HEK293 (cell line): ENCODE measurements at regions not wholly inside any gene's neighbourhood (a gene's known extent, or its start where the extent isn't known, plus 50 kb on each side); places are given as distances from the start of the nearest gene placed in this dataset.

ENCODE experiments used
- CTCF ChIA-PET: fragments of 350-600 bp; formaldehyde crosslinking; extraction: SDS; loops from one replicate; lab custom pipeline; 2021; ENCODE audit warnings: antibody characterized with exemption; lab: Yijun Ruan, JAX
- POLR2A ChIA-PET: fragments of 300-600 bp; formaldehyde crosslinking; extraction: SDS; loops from one replicate; lab custom pipeline; 2020; ENCODE audit warnings: antibody characterized with exemption, inconsistent platforms; lab: Yijun Ruan, JAX
- H3K27ac ChIP-seq: fragments of 200-500 bp; sonication (Bioruptor generic); 2 replicates; pipeline ENCODE4 v1.5.1; 2014; ENCODE audit warnings: low read depth, low read length, control low read depth, inconsistent platforms; ENCODE audit errors: extremely low read depth
- H3K36me3 ChIP-seq, 2 experiments: fragments of 200-500 bp in 1 of 2; sonication (Bioruptor generic) in 1 of 2; 1 replicate in 1 of 2; 2 replicates in 1 of 2; pipeline ENCODE4 v1.5.1; 2014 to 2017; ENCODE audit warnings: inconsistent platforms in 2 of 2, low read length in 2 of 2; ENCODE audit not compliant: control insufficient read depth in 2 of 2, insufficient read depth in 1 of 2
- H3K4me1 ChIP-seq: fragments of 200-500 bp; sonication (Bioruptor generic); 2 replicates; pipeline ENCODE4 v1.5.1; 2014; ENCODE audit warnings: mild to moderate bottlenecking, low read length, inconsistent platforms; ENCODE audit not compliant: control insufficient read depth, insufficient read depth
- H3K4me3 ChIP-seq: 2 replicates; pipeline ENCODE4 v1.5.1; 2011; ENCODE audit warnings: low read depth, mild to moderate bottlenecking, control low read depth, low read length, moderate library complexity
- H3K9me3 ChIP-seq: fragments of 200-500 bp; sonication (Bioruptor generic); 2 replicates; pipeline ENCODE4 v1.5.1; 2014; ENCODE audit warnings: low read depth, low read length, inconsistent platforms; ENCODE audit not compliant: control insufficient read depth, insufficient read depth
- GLIS2 ChIP-seq: fragments of 450-650 bp; formaldehyde crosslinking; IDR thresholded peaks from 2 replicates; pipeline ENCODE4 v1.5.1; 2016; ENCODE audit warnings: missing biosample characterization, missing genetic modification characterization
- KLF9 ChIP-seq: fragments of 450-650 bp; formaldehyde crosslinking; IDR thresholded peaks from 2 replicates; pipeline ENCODE4 v1.5.1; 2016; ENCODE audit warnings: missing biosample characterization, missing genetic modification characterization, low read depth
- TRIM28 ChIP-seq: IDR thresholded peaks from 2 replicates; pipeline ENCODE4 v1.6.1; 2011; ENCODE audit warnings: low read length, control low read depth, borderline replicate concordance
- ZFP69B ChIP-seq: fragments of 450-650 bp; formaldehyde crosslinking; IDR thresholded peaks from 2 replicates; pipeline ENCODE4 v1.5.1; 2016; ENCODE audit warnings: missing biosample characterization, missing genetic modification characterization
- ZNF37A ChIP-seq: fragments of 450-650 bp; IDR thresholded peaks from 2 replicates; pipeline ENCODE4 v1.5.1; 2018; ENCODE audit warnings: missing biosample characterization, missing genetic modification characterization
- ZNF394 ChIP-seq: fragments of 450-650 bp; formaldehyde crosslinking; IDR thresholded peaks from 2 replicates; pipeline ENCODE4 v1.5.1; 2016; ENCODE audit warnings: missing biosample characterization, missing genetic modification characterization, mild to moderate bottlenecking, moderate library complexity, borderline replicate concordance
- ZNF404 ChIP-seq: fragments of 450-650 bp; formaldehyde crosslinking; IDR thresholded peaks from 2 replicates; pipeline ENCODE4 v1.5.1; 2017; ENCODE audit warnings: missing biosample characterization, missing genetic modification characterization
- ZNF423 ChIP-seq: fragments of 450-650 bp; formaldehyde crosslinking; IDR thresholded peaks from 2 replicates; pipeline ENCODE4 v1.5.1; 2016; ENCODE audit warnings: missing biosample characterization, missing genetic modification characterization
- ZNF48 ChIP-seq: fragments of 450-650 bp; formaldehyde crosslinking; IDR thresholded peaks from 2 replicates; pipeline ENCODE4 v1.5.1; 2016; ENCODE audit warnings: missing biosample characterization, missing genetic modification characterization
- ZNF529 ChIP-seq: fragments of 450-650 bp; formaldehyde crosslinking; IDR thresholded peaks from 2 replicates; pipeline ENCODE4 v1.5.1; 2017; ENCODE audit warnings: missing genetic modification characterization, missing biosample characterization; ENCODE audit not compliant: insufficient replicate concordance
- ZNF555 ChIP-seq: fragments of 450-650 bp; formaldehyde crosslinking; conservative IDR thresholded peaks from 2 replicates; pipeline ENCODE4 v1.5.1; 2017; ENCODE audit warnings: missing biosample characterization, mild to moderate bottlenecking, missing genetic modification characterization, inconsistent platforms
- ZNF596 ChIP-seq: fragments of 450-650 bp; IDR thresholded peaks from 2 replicates; pipeline ENCODE4 v1.5.0; 2018; ENCODE audit warnings: missing biosample characterization, mild to moderate bottlenecking, missing genetic modification characterization, moderate library complexity
- ZNF624 ChIP-seq: fragments of 450-650 bp; formaldehyde crosslinking; IDR thresholded peaks from 2 replicates; pipeline ENCODE4 v1.5.1; 2017; ENCODE audit warnings: missing biosample characterization, missing genetic modification characterization
- ZNF692 ChIP-seq: fragments of 450-650 bp; formaldehyde crosslinking; IDR thresholded peaks from 2 replicates; pipeline ENCODE4 v1.5.1; 2016; ENCODE audit warnings: missing biosample characterization, missing genetic modification characterization
- ZNF777 ChIP-seq: fragments of 450-650 bp; formaldehyde crosslinking; IDR thresholded peaks from 2 replicates; pipeline ENCODE4 v1.5.1; 2017; ENCODE audit warnings: missing biosample characterization, missing genetic modification characterization, borderline replicate concordance
- ZSCAN16 ChIP-seq: fragments of 450-650 bp; formaldehyde crosslinking; IDR thresholded peaks from 2 replicates; pipeline ENCODE4 v1.5.1; 2016; ENCODE audit warnings: missing biosample characterization, missing genetic modification characterization
- TF ChIP-seq, protein P1 (sequence below): fragments of 450-650 bp; formaldehyde crosslinking; conservative IDR thresholded peaks from 2 replicates; pipeline ENCODE4 v1.5.1; 2016; ENCODE audit warnings: low read depth, missing biosample characterization, missing genetic modification characterization
- TF ChIP-seq, protein P2 (sequence below): fragments of 450-650 bp; formaldehyde crosslinking; IDR thresholded peaks from 2 replicates; pipeline ENCODE4 v1.5.1; 2017; ENCODE audit warnings: missing biosample characterization, missing genetic modification characterization
- TF ChIP-seq, protein P3 (sequence below): fragments of 450-650 bp; formaldehyde crosslinking; IDR thresholded peaks from 2 replicates; pipeline ENCODE4 v1.5.0; 2017; ENCODE audit warnings: missing biosample characterization, missing genetic modification characterization, borderline replicate concordance
- TF ChIP-seq, protein P4 (sequence below): fragments of 450-650 bp; formaldehyde crosslinking; IDR thresholded peaks from 2 replicates; pipeline ENCODE4 v1.5.1; 2016; ENCODE audit warnings: missing biosample characterization, missing genetic modification characterization, borderline replicate concordance

- no peak overlapping the region for H3K4me3 ChIP-seq
- ChIA-PET POLR2A (no interaction called here), CTCF (no interaction called here)
- H3K9me3 ChIP-seq: no peaks in the 10 kb centered on the region
- no peaks in the 10 kb centered on the region for H3K4me1 ChIP-seq
- H3K36me3 ChIP-seq: no peaks in the 10 kb centered on the region
- TF ChIP-seq ZNF37A (tag by site-specific recombination) (no peak), ZNF48 (tag by site-specific recombination) (no peak), ZNF777 (tag by site-specific recombination) (no peak), ZNF555 (tag by site-specific recombination) (no peak), ZNF624 (tag by site-specific recombination) (no peak), ZFP69B (no peak), ZNF596 (no peak), ZSCAN16 (tag by site-specific recombination) (no peak), ZNF394 (tag by site-specific recombination) (no peak), ZNF692 (tag by site-specific recombination) (no peak), ZNF529 (tag by site-specific recombination) (no peak), TRIM28 (no peak), ZNF404 (tag by site-specific recombination) (no peak), KLF9 (tag by site-specific recombination) (no peak), GLIS2 (tag by site-specific recombination) (no peak), ZNF423 (tag by site-specific recombination) (no peak)
- TF ChIP-seq, protein P1, sequence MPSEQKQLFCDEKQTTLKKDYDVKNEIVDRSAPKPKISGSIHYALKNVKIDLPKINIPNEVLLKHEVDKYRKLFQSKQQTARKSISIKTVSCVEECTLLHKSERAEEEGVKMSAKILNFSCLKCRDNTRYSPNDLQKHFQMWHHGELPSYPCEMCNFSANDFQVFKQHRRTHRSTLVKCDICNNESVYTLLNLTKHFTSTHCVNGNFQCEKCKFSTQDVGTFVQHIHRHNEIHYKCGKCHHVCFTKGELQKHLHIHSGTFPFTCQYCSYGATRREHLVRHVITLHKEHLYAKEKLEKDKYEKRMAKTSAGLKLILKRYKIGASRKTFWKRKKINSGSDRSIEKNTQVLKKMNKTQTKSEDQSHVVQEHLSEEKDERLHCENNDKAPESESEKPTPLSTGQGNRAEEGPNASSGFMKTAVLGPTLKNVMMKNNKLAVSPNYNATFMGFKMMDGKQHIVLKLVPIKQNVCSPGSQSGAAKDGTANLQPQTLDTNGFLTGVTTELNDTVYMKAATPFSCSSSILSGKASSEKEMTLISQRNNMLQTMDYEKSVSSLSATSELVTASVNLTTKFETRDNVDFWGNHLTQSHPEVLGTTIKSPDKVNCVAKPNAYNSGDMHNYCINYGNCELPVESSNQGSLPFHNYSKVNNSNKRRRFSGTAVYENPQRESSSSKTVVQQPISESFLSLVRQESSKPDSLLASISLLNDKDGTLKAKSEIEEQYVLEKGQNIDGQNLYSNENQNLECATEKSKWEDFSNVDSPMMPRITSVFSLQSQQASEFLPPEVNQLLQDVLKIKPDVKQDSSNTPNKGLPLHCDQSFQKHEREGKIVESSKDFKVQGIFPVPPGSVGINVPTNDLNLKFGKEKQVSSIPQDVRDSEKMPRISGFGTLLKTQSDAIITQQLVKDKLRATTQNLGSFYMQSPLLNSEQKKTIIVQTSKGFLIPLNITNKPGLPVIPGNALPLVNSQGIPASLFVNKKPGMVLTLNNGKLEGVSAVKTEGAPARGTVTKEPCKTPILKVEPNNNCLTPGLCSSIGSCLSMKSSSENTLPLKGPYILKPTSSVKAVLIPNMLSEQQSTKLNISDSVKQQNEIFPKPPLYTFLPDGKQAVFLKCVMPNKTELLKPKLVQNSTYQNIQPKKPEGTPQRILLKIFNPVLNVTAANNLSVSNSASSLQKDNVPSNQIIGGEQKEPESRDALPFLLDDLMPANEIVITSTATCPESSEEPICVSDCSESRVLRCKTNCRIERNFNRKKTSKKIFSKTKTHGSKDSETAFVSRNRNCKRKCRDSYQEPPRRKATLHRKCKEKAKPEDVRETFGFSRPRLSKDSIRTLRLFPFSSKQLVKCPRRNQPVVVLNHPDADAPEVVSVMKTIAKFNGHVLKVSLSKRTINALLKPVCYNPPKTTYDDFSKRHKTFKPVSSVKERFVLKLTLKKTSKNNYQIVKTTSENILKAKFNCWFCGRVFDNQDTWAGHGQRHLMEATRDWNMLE (tag by site-specific recombination): no peak
- TF ChIP-seq, protein P2, sequence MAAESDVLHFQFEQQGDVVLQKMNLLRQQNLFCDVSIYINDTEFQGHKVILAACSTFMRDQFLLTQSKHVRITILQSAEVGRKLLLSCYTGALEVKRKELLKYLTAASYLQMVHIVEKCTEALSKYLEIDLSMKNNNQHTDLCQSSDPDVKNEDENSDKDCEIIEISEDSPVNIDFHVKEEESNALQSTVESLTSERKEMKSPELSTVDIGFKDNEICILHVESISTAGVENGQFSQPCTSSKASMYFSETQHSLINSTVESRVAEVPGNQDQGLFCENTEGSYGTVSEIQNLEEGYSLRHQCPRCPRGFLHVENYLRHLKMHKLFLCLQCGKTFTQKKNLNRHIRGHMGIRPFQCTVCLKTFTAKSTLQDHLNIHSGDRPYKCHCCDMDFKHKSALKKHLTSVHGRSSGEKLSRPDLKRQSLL: no peak
- TF ChIP-seq, protein P3, sequence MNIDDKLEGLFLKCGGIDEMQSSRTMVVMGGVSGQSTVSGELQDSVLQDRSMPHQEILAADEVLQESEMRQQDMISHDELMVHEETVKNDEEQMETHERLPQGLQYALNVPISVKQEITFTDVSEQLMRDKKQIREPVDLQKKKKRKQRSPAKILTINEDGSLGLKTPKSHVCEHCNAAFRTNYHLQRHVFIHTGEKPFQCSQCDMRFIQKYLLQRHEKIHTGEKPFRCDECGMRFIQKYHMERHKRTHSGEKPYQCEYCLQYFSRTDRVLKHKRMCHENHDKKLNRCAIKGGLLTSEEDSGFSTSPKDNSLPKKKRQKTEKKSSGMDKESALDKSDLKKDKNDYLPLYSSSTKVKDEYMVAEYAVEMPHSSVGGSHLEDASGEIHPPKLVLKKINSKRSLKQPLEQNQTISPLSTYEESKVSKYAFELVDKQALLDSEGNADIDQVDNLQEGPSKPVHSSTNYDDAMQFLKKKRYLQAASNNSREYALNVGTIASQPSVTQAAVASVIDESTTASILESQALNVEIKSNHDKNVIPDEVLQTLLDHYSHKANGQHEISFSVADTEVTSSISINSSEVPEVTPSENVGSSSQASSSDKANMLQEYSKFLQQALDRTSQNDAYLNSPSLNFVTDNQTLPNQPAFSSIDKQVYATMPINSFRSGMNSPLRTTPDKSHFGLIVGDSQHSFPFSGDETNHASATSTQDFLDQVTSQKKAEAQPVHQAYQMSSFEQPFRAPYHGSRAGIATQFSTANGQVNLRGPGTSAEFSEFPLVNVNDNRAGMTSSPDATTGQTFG (tag by site-specific recombination): no peak
- TF ChIP-seq, protein P4, sequence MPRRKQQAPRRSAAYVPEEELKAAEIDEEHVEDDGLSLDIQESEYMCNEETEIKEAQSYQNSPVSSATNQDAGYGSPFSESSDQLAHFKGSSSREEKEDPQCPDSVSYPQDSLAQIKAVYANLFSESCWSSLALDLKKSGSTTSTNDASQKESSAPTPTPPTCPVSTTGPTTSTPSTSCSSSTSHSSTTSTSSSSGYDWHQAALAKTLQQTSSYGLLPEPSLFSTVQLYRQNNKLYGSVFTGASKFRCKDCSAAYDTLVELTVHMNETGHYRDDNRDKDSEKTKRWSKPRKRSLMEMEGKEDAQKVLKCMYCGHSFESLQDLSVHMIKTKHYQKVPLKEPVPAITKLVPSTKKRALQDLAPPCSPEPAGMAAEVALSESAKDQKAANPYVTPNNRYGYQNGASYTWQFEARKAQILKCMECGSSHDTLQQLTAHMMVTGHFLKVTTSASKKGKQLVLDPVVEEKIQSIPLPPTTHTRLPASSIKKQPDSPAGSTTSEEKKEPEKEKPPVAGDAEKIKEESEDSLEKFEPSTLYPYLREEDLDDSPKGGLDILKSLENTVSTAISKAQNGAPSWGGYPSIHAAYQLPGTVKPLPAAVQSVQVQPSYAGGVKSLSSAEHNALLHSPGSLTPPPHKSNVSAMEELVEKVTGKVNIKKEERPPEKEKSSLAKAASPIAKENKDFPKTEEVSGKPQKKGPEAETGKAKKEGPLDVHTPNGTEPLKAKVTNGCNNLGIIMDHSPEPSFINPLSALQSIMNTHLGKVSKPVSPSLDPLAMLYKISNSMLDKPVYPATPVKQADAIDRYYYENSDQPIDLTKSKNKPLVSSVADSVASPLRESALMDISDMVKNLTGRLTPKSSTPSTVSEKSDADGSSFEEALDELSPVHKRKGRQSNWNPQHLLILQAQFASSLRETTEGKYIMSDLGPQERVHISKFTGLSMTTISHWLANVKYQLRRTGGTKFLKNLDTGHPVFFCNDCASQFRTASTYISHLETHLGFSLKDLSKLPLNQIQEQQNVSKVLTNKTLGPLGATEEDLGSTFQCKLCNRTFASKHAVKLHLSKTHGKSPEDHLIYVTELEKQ: no peak
- H3K27ac ChIP-seq: no peak overlapping the region
Measured at GRCh38 chr9:86812616-86813015, 134.7 kb downstream of the GAS1 start.
